Endothelial cell of umbilical vein (primary cell): ENCODE measurements at regions not wholly inside any gene's neighbourhood (a gene's known extent, or its start where the extent isn't known, plus 50 kb on each side); places are given as distances from the start of the nearest gene placed in this dataset.

Experiments used
- BruUV-seq: library from RNA; stranded (reverse); fragments of 400-500 nt; replicated peaks from 2 replicates; lab custom pipeline; 2021; lab: Mats Ljungman, UMichigan
- CTCF ChIA-PET: fragments of 300-600, 350-600 bp; sonication (Branson Sonifier 250); formaldehyde crosslinking; loops from one replicate; lab custom pipeline; 2021; ENCODE audit warnings: antibody characterized with exemption, inconsistent platforms; lab: Charles Lee
- POLR2A ChIA-PET: fragments of 300-600, 350-600 bp; sonication (Branson Sonifier 250); formaldehyde crosslinking; loops from one replicate; lab custom pipeline; 2021; ENCODE audit warnings: antibody characterized with exemption, inconsistent platforms; lab: Charles Lee
- DNase-seq: peaks from one replicate; pipeline ENCODE4 v3.0.0-alpha.2; 2011; ENCODE audit warnings: low read depth, low spot score
- FAIRE-seq: peaks from 2 replicates; lab custom pipeline; 2011; peaks lifted over from hg19 to GRCh38; lab: Jason Lieb, UNC
- H2AFZ ChIP-seq: 2 replicates; pipeline ENCODE4 v1.6.0; 2012; ENCODE audit warnings: low read depth, low read length, control low read depth, inconsistent platforms
- H3K27ac ChIP-seq: 2 replicates; pipeline ENCODE4 v1.5.1; 2011; ENCODE audit warnings: low read depth, mild to moderate bottlenecking, control low read depth, low read length, moderate library complexity; ENCODE audit not compliant: insufficient read depth
- H3K27me3 ChIP-seq, 2 experiments: 2 replicates each; pipeline versions ENCODE4 v1.6.0 to v1.6.1; 2011; ENCODE audit warnings: low read length in 2 of 2, mixed read lengths in 1 of 2; ENCODE audit not compliant: control insufficient read depth in 2 of 2, insufficient read depth in 2 of 2
- H3K36me3 ChIP-seq, 2 experiments: 2 replicates in 1 of 2; 3 replicates in 1 of 2; pipeline ENCODE4 v1.5.1; 2011; ENCODE audit warnings: low read length in 2 of 2, mild to moderate bottlenecking in 1 of 2, moderate library complexity in 1 of 2; ENCODE audit not compliant: control insufficient read depth in 2 of 2, insufficient read depth in 2 of 2; ENCODE audit errors: extremely low read depth in 1 of 2
- H3K4me1 ChIP-seq: 3 replicates; pipeline ENCODE4 v1.5.1; 2011; ENCODE audit warnings: mild to moderate bottlenecking, low read length; ENCODE audit not compliant: control insufficient read depth, insufficient read depth; ENCODE audit errors: extremely low read depth
- H3K4me2 ChIP-seq: 2 replicates; pipeline ENCODE4 v1.6.1; 2011; ENCODE audit warnings: low read length, control low read depth, mixed read lengths; ENCODE audit not compliant: insufficient read depth
- H3K4me3 ChIP-seq, 3 experiments: fragments of 200-600 bp in 1 of 3; sonication (generic), shearing (Covaris generic) in 1 of 3; replicated peaks in 1 of 3; 2 replicates each; pipeline ENCODE4 v1.5.1; 2011 to 2016; ENCODE audit warnings: control low read depth in 3 of 3, low read length in 3 of 3, mild to moderate bottlenecking in 2 of 3, inconsistent platforms in 1 of 3, low read depth in 1 of 3, moderate library complexity in 1 of 3; ENCODE audit not compliant: insufficient read depth in 1 of 3
- H3K79me2 ChIP-seq: 2 replicates; pipeline ENCODE4 v1.6.0; 2012; ENCODE audit warnings: low read length, inconsistent platforms; ENCODE audit not compliant: control insufficient read depth, insufficient read depth
- H3K9ac ChIP-seq: replicated peaks from 2 replicates; pipeline ENCODE3; 2011; ENCODE audit warnings: low read length, control low read depth; ENCODE audit not compliant: insufficient read depth; ENCODE audit errors: extremely low read depth
- H3K9me1 ChIP-seq: replicated peaks from 3 replicates; pipeline ENCODE4 v1.6.0; 2011; ENCODE audit warnings: mild to moderate bottlenecking, low read length; ENCODE audit not compliant: control insufficient read depth, insufficient read depth; ENCODE audit errors: extremely low read depth
- H3K9me3 ChIP-seq: replicated peaks from 2 replicates; pipeline ENCODE4 v1.5.1; 2012; ENCODE audit warnings: low read length, inconsistent platforms; ENCODE audit not compliant: control insufficient read depth, insufficient read depth
- H4K20me1 ChIP-seq: replicated peaks from 2 replicates; pipeline ENCODE3; 2011; ENCODE audit warnings: mild to moderate bottlenecking, low read length; ENCODE audit not compliant: control insufficient read depth, insufficient read depth; ENCODE audit errors: extremely low read depth
- CTCF ChIP-seq, 2 donors: IDR thresholded peaks; 1 replicate in 1 of 2; 2 replicates in 1 of 2; pipeline ENCODE4 v1.5.1; 2011; ENCODE audit warnings: low read length in 2 of 2, mild to moderate bottlenecking in 2 of 2, moderate library complexity in 2 of 2, control low read depth in 1 of 2, inconsistent platforms in 1 of 2, low read depth in 1 of 2; ENCODE audit not compliant: insufficient read depth in 1 of 2; ENCODE audit errors: extremely low read depth in 1 of 2
- EZH2 ChIP-seq: IDR thresholded peaks from 2 replicates; pipeline ENCODE4 v1.6.1; 2012; ENCODE audit warnings: borderline replicate concordance, low read depth, mild to moderate bottlenecking, moderate library complexity, low read length, inconsistent platforms; ENCODE audit not compliant: severe bottlenecking
- FOS ChIP-seq: IDR thresholded peaks from 2 replicates; pipeline ENCODE4 v1.6.1; 2011; ENCODE audit warnings: mild to moderate bottlenecking, low read length, moderate library complexity, borderline replicate concordance; ENCODE audit not compliant: insufficient read depth
- GATA2 ChIP-seq: IDR thresholded peaks from 2 replicates; pipeline ENCODE4 v1.7.0; 2011; ENCODE audit warnings: low read depth, mild to moderate bottlenecking, moderate library complexity, mixed read lengths, low read length; ENCODE audit not compliant: insufficient read length, insufficient read depth
- JUN ChIP-seq: IDR thresholded peaks from 2 replicates; pipeline ENCODE4 v1.6.1; 2011; ENCODE audit warnings: borderline replicate concordance, low read depth; ENCODE audit not compliant: insufficient read length, insufficient read depth
- MAX ChIP-seq: IDR thresholded peaks from 2 replicates; pipeline ENCODE4 v1.6.1; 2011; ENCODE audit not compliant: insufficient read depth, insufficient read length
- MYC ChIP-seq: IDR thresholded peaks from one replicate; pipeline ENCODE4 v1.6.1; 2011; ENCODE audit warnings: mild to moderate bottlenecking, low read depth, low read length
- POLR2A ChIP-seq: IDR thresholded peaks from 2 replicates; pipeline ENCODE4 v1.6.1; 2012; ENCODE audit warnings: low read depth, mild to moderate bottlenecking, control low read depth, low read length
- POLR2AphosphoS5 ChIP-seq: IDR thresholded peaks from 2 replicates; pipeline ENCODE4 v1.6.1; 2012; ENCODE audit warnings: low read depth, mild to moderate bottlenecking, control low read depth, low read length, moderate library complexity; ENCODE audit not compliant: insufficient read depth
- dilution Hi-C: fragments of 300-500 bp; cut with MboI; formaldehyde crosslinking; loops from one replicate; pipeline ENCODE4 v1.15.0; 2019; ENCODE audit warnings: low sequenced_read_pairs; ENCODE audit not compliant: extremely low pct_ligation_motif_present
- intact Hi-C: fragments of 100-400 bp; cut with micrococcal nuclease; formaldehyde crosslinking; loops from one replicate; pipeline ENCODE4 v1.10.0; 2022

GRCh38 chr22:22344430-22344829, 99.8 kb downstream of the VPREB1 start:
- BruUV-seq: no TSS peak
- H3K79me2 ChIP-seq: no peaks in the 10 kb centered on the region
- no peak for FAIRE-seq

More at GRCh38 chr22:22344430-22344829, 99.8 kb downstream of the VPREB1 start:
- no peak for TF ChIP-seq CTCF (IDR thresholded peaks at IDR 0.05; ENCODE audit: extremely low read depth in 1 of 2, insufficient read depth in 1 of 2, low read depth in 1 of 2, low read length in 2 of 2)
- no peak for TF ChIP-seq POLR2AphosphoS5
- TF ChIP-seq FOS: no peak
- no peak for TF ChIP-seq EZH2
- no peak for TF ChIP-seq MAX
- TF ChIP-seq JUN: no peak
- no peak for TF ChIP-seq MYC
- no peak for TF ChIP-seq POLR2A
- TF ChIP-seq GATA2: no peak
- H4K20me1 ChIP-seq: no peaks in the 10 kb centered on the region
- intact Hi-C loops: no loop called here
- dilution Hi-C loops: no loop called here
- no peaks in the 10 kb centered on the region for H3K36me3 ChIP-seq
- no peaks in the 10 kb centered on the region for H3K9me3 ChIP-seq
- H3K9me1 ChIP-seq: no peaks in the 10 kb centered on the region
- no peak overlapping the region for H3K4me2 ChIP-seq
- H3K27me3 ChIP-seq: peaks cover 13% of the 10 kb centered on the region in 2 experiments
- no peak overlapping the region for H3K27ac ChIP-seq
- H2AFZ ChIP-seq: no peak overlapping the region
- no peaks in the 10 kb centered on the region for H3K4me1 ChIP-seq
- H3K9ac ChIP-seq: no peak overlapping the region
- DNase-seq: no peak
- POLR2A ChIA-PET: no interaction called here
- CTCF ChIA-PET: interaction anchor here (1.2 to 3.2 kb wide), 5 partner anchors 12 to 143 kb away, joined by 3 to 47 read pairs (median 8); no protein-coding TSS in a partner anchor
- no peak overlapping the region for H3K4me3 ChIP-seq
